ENCODE measurements at regions not wholly inside any gene's neighbourhood (a gene's known extent, or its start where the extent isn't known, plus 50 kb on each side); places are given as distances from the start of the nearest gene placed in this dataset.

DNA sequence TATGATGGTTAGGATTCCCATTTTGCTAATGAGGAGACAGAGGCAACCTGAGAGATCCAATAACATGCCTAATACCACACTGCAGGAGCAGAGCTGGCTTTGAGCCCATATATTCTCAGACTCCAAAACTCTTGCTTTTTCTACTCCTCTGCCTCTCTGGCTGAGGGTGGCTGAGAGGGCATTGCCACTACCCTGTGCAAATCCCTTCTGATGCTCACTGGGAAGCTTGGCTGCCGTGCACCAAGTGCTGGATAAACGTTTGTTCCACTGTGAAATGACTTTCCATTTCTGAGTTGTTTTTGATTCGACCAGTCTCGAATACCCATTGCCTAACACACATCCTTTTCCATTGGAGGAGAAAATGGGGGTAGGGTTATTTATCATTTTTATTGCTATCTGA is 123.1 kb upstream of the SORCS3 start:
- BruUV-seq (replicated peaks), result no TSS peak
- RAD21 ChIA-PET (ENCODE audit: low non-redundant PET in 1 of 2, low total read pairs in 2 of 2, uncharacterized antibody in 2 of 2, unreplicated experiment in 2 of 2), result no interaction called here

More for the DNA sequence above, 123.1 kb upstream of the SORCS3 start:
- Histone ChIP-seq H3K4me3 (replicated peaks in 1 of 2; ENCODE audit: low read depth in 1 of 2, low read length in 2 of 2) (no peak overlapping the region), H3K79me2 (ENCODE audit: insufficient read depth, low read length) (no peaks in the 10 kb centered on the region), H3K9me2 (ENCODE audit: insufficient read depth) (no peaks in the 10 kb centered on the region), H3K4me2 (ENCODE audit: low read length) (no peak overlapping the region), H3K9ac (ENCODE audit: low read length) (no peak overlapping the region), H4K20me1 (ENCODE audit: insufficient read depth) (no peaks in the 10 kb centered on the region), H3K36me3 (ENCODE audit: control insufficient read depth in 1 of 2, insufficient read depth in 2 of 2, low read length in 2 of 2) (no peaks in the 10 kb centered on the region), H3K27ac (ENCODE audit: low read depth, low read length) (no peak overlapping the region), H2AFZ (ENCODE audit: low read depth, low read length, poor library complexity, severe bottlenecking) (no peak overlapping the region), H3K27me3 (ENCODE audit: insufficient read depth, low read length) (peaks cover 90% of the 10 kb centered on the region), H3K4me1 (ENCODE audit: control insufficient read depth in 1 of 2, insufficient read depth in 2 of 2, low read length in 2 of 2) (no peaks in the 10 kb centered on the region), H3K9me3 (ENCODE audit: control insufficient read depth in 1 of 2, insufficient read depth in 1 of 2, low read depth in 1 of 2, low read length in 2 of 2) (no peaks in the 10 kb centered on the region)
- ATAC-seq (no peak), DNase-seq (ENCODE audit: low read depth, low spot score) (no peak)
- TF ChIP-seq ZFX (IDR thresholded peaks at IDR 0.05) (no peak), POLR2A (IDR thresholded peaks at IDR 0.05; ENCODE audit: borderline replicate concordance, extremely low read depth, insufficient read depth, insufficient read length) (no peak), SP1 (IDR thresholded peaks at IDR 0.05; ENCODE audit: low read depth) (no peak), EZH2phosphoT487 (IDR thresholded peaks at IDR 0.05; ENCODE audit: borderline replicate concordance) (no peak), YY1 (IDR thresholded peaks at IDR 0.05; ENCODE audit: extremely low read depth, insufficient replicate concordance, low read depth, low read length) (no peak), EGR1 (IDR thresholded peaks at IDR 0.05; ENCODE audit: low read depth) (no peak), SIN3A (IDR thresholded peaks at IDR 0.05; ENCODE audit: low read depth) (no peak), ZNF274 (IDR thresholded peaks at IDR 0.05; ENCODE audit: low read depth, low read length) (no peak), JUND (IDR thresholded peaks at IDR 0.05) (no peak), EZH2 (IDR thresholded peaks at IDR 0.05) (no peak), CBX3 (IDR thresholded peaks at IDR 0.05; ENCODE audit: low read depth) (no peak), SRF (IDR thresholded peaks at IDR 0.05; ENCODE audit: low read depth) (no peak), TCF7L2 (IDR thresholded peaks at IDR 0.05; ENCODE audit: borderline replicate concordance, extremely low read depth, insufficient read depth, insufficient read length) (no peak), FOSL1 (IDR thresholded peaks at IDR 0.05; ENCODE audit: low read depth) (no peak)
- TF ChIP-seq, protein P1, sequence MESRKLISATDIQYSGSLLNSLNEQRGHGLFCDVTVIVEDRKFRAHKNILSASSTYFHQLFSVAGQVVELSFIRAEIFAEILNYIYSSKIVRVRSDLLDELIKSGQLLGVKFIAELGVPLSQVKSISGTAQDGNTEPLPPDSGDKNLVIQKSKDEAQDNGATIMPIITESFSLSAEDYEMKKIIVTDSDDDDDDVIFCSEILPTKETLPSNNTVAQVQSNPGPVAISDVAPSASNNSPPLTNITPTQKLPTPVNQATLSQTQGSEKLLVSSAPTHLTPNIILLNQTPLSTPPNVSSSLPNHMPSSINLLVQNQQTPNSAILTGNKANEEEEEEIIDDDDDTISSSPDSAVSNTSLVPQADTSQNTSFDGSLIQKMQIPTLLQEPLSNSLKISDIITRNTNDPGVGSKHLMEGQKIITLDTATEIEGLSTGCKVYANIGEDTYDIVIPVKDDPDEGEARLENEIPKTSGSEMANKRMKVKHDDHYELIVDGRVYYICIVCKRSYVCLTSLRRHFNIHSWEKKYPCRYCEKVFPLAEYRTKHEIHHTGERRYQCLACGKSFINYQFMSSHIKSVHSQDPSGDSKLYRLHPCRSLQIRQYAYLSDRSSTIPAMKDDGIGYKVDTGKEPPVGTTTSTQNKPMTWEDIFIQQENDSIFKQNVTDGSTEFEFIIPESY (IDR thresholded peaks at IDR 0.05; ENCODE audit: extremely low read depth, insufficient replicate concordance, low read length), result no peak
- TF ChIP-seq, protein P2, sequence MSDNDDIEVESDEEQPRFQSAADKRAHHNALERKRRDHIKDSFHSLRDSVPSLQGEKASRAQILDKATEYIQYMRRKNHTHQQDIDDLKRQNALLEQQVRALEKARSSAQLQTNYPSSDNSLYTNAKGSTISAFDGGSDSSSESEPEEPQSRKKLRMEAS (IDR thresholded peaks at IDR 0.05), result no peak
- TF ChIP-seq, protein P3, sequence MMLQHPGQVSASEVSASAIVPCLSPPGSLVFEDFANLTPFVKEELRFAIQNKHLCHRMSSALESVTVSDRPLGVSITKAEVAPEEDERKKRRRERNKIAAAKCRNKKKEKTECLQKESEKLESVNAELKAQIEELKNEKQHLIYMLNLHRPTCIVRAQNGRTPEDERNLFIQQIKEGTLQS (IDR thresholded peaks at IDR 0.05), result no peak
- TF ChIP-seq, protein P4, sequence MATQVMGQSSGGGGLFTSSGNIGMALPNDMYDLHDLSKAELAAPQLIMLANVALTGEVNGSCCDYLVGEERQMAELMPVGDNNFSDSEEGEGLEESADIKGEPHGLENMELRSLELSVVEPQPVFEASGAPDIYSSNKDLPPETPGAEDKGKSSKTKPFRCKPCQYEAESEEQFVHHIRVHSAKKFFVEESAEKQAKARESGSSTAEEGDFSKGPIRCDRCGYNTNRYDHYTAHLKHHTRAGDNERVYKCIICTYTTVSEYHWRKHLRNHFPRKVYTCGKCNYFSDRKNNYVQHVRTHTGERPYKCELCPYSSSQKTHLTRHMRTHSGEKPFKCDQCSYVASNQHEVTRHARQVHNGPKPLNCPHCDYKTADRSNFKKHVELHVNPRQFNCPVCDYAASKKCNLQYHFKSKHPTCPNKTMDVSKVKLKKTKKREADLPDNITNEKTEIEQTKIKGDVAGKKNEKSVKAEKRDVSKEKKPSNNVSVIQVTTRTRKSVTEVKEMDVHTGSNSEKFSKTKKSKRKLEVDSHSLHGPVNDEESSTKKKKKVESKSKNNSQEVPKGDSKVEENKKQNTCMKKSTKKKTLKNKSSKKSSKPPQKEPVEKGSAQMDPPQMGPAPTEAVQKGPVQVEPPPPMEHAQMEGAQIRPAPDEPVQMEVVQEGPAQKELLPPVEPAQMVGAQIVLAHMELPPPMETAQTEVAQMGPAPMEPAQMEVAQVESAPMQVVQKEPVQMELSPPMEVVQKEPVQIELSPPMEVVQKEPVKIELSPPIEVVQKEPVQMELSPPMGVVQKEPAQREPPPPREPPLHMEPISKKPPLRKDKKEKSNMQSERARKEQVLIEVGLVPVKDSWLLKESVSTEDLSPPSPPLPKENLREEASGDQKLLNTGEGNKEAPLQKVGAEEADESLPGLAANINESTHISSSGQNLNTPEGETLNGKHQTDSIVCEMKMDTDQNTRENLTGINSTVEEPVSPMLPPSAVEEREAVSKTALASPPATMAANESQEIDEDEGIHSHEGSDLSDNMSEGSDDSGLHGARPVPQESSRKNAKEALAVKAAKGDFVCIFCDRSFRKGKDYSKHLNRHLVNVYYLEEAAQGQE (IDR thresholded peaks at IDR 0.05; ENCODE audit: low read depth), result no peak
- ChIA-PET CTCF (no interaction called here), POLR2A (no interaction called here)
- intact Hi-C loops (cut with micrococcal nuclease), result no loop called here
